Natural killer cell (primary cell): ENCODE measurements at regions not wholly inside any gene's neighbourhood (a gene's known extent, or its start where the extent isn't known, plus 50 kb on each side); places are given as distances from the start of the nearest gene placed in this dataset.

ENCODE experiments used
- ATAC-seq, 3 donors: fragments of 150-1000 bp in 2 of 3; fragments of 200-7000 bp in 1 of 3; cut with Tn5 transposase; 1 replicate in 1 of 3; 2 replicates in 2 of 3; pipeline ENCODE4 v1.10.0; 2021; ENCODE audit warnings: mild to moderate bottlenecking in 2 of 3, moderate library complexity in 2 of 3
- DNase-seq, 2 donors: peaks; one replicate each; pipeline versions ENCODE4 v3.0.0 to v3.0.0-alpha.2; 2013 to 2021; ENCODE audit warnings: mixed read lengths in 1 of 2
- H3K27ac ChIP-seq: one replicate; pipeline ENCODE4 v1.5.1; 2013; ENCODE audit warnings: mild to moderate bottlenecking, low read length
- H3K27me3 ChIP-seq: one replicate; pipeline ENCODE4 v1.6.1; 2013; ENCODE audit warnings: low read length; ENCODE audit not compliant: control insufficient read depth, insufficient read depth
- H3K36me3 ChIP-seq: one replicate; pipeline ENCODE4 v1.6.1; 2013; ENCODE audit warnings: low read length; ENCODE audit not compliant: control insufficient read depth, insufficient read depth
- H3K4me1 ChIP-seq: one replicate; pipeline ENCODE4 v1.6.1; 2013; ENCODE audit warnings: low read length; ENCODE audit not compliant: control insufficient read depth, insufficient read depth
- H3K4me3 ChIP-seq: one replicate; pipeline ENCODE4 v1.5.1; 2013; ENCODE audit warnings: low read length
- H3K9me3 ChIP-seq: one replicate; pipeline ENCODE4 v1.6.1; 2013; ENCODE audit warnings: low read length; ENCODE audit not compliant: control insufficient read depth, insufficient read depth
- H3K27ac Mint-ChIP-seq, 2 donors: one replicate each; pipeline ENCODE4 v1.8.0; 2022; ENCODE audit warnings: mild to moderate bottlenecking in 2 of 2, mixed read lengths in 2 of 2, moderate library complexity in 1 of 2
- H3K27me3 Mint-ChIP-seq, 2 donors: one replicate each; pipeline ENCODE4 v1.8.0; 2022; ENCODE audit warnings: low read depth in 2 of 2, mixed read lengths in 2 of 2
- H3K36me3 Mint-ChIP-seq: one replicate; pipeline ENCODE4 v1.8.0; 2022; ENCODE audit warnings: mixed read lengths
- H3K4me1 Mint-ChIP-seq, 2 donors: one replicate each; pipeline ENCODE4 v1.8.0; 2022; ENCODE audit warnings: mixed read lengths in 2 of 2
- H3K4me3 Mint-ChIP-seq: one replicate; pipeline ENCODE4 v1.8.0; 2022; ENCODE audit warnings: mild to moderate bottlenecking, moderate library complexity, mixed read lengths
- H3K9me3 Mint-ChIP-seq, 2 donors: one replicate each; pipeline ENCODE4 v1.8.0; 2022; ENCODE audit warnings: mixed read lengths in 2 of 2
- CTCF ChIP-seq: fragments of 200-600 bp; IDR thresholded peaks from one replicate; pipeline ENCODE4 v1.8.0; 2022; ENCODE audit warnings: antibody characterized with exemption
- WGBS: methylation state at CpG from one replicate; pipeline ENCODE4 v1.1.7; 2013; ENCODE audit warnings: missing lambda C conversion rate; ENCODE audit not compliant: insufficient coverage; 5-methylcytosine and 5-hydroxymethylcytosine counted together
- intact Hi-C: fragments of 100-400 bp; cut with micrococcal nuclease; formaldehyde crosslinking; loops from one replicate; pipeline ENCODE4 v1.14.2; 2022

- no peak overlapping the region for H3K4me3 ChIP-seq
- no peak for TF ChIP-seq CTCF
- H3K36me3 ChIP-seq, result no peaks in the 10 kb centered on the region
- H3K4me3 Mint-ChIP-seq, result no peak overlapping the region
- H3K27ac Mint-ChIP-seq, result no peak overlapping the region
- no peaks in the 10 kb centered on the region for H3K4me1 ChIP-seq
- H3K27me3 ChIP-seq, result peaks cover 2% of the 10 kb centered on the region
- H3K27ac ChIP-seq, result no peak overlapping the region
- DNase-seq (no peak), ATAC-seq (no peak)
- intact Hi-C loops, result no loop called here
- peaks cover 17 to 25% of the 10 kb centered on the region in 2 donors for H3K27me3 Mint-ChIP-seq
- H3K36me3 Mint-ChIP-seq, result no peaks in the 10 kb centered on the region
- peaks cover 5% of the 10 kb centered on the region for H3K9me3 ChIP-seq
- no peaks in the 10 kb centered on the region for H3K4me1 Mint-ChIP-seq
- WGBS, result 70% methylated on average over 9 of the region's 9 CpGs
- peaks cover 0 to 3% of the 10 kb centered on the region in 2 donors for H3K9me3 Mint-ChIP-seq
Measured at GRCh38 chr16:26992666-26993349, 73.9 kb upstream of the C16orf82 start.

GRCh38 chr16:26993511-26993910 is 73.2 kb upstream of the C16orf82 start:
- no peak overlapping the region for H3K4me3 Mint-ChIP-seq
- Histone ChIP-seq H3K4me3 (no peak overlapping the region), H3K36me3 (no peaks in the 10 kb centered on the region), H3K27ac (no peak overlapping the region), H3K4me1 (no peaks in the 10 kb centered on the region), H3K27me3 (peaks cover 2% of the 10 kb centered on the region), H3K9me3 (peaks cover 5% of the 10 kb centered on the region)
- no peak for TF ChIP-seq CTCF
- intact Hi-C loops, result no loop called here
- DNase-seq (no peak), ATAC-seq (no peak)
- H3K4me1 Mint-ChIP-seq, result no peaks in the 10 kb centered on the region
- 84% methylated on average over 10 of the region's 10 CpGs for WGBS
- peaks cover 0 to 3% of the 10 kb centered on the region in 2 donors for H3K9me3 Mint-ChIP-seq
- H3K27ac Mint-ChIP-seq, result no peak overlapping the region
- H3K27me3 Mint-ChIP-seq, result peaks cover 17 to 25% of the 10 kb centered on the region in 2 donors
- no peaks in the 10 kb centered on the region for H3K36me3 Mint-ChIP-seq

- no peak overlapping the region for H3K4me3 Mint-ChIP-seq
- Histone ChIP-seq H3K9me3 (peaks cover 5% of the 10 kb centered on the region), H3K27me3 (peaks cover 2% of the 10 kb centered on the region), H3K4me3 (no peak overlapping the region), H3K4me1 (no peaks in the 10 kb centered on the region), H3K36me3 (no peaks in the 10 kb centered on the region), H3K27ac (no peak overlapping the region)
- peaks cover 0 to 3% of the 10 kb centered on the region in 2 donors for H3K9me3 Mint-ChIP-seq
- WGBS, result 51% methylated on average over 5 of the region's 5 CpGs
- intact Hi-C loops, result no loop called here
- H3K27ac Mint-ChIP-seq, result no peak overlapping the region
- DNase-seq (no peak), ATAC-seq (no peak)
- H3K36me3 Mint-ChIP-seq, result no peaks in the 10 kb centered on the region
- peaks cover 17 to 25% of the 10 kb centered on the region in 2 donors for H3K27me3 Mint-ChIP-seq
- H3K4me1 Mint-ChIP-seq, result no peaks in the 10 kb centered on the region
- TF ChIP-seq CTCF, result no peak
Measured at GRCh38 chr16:26993963-26994362, 72.8 kb upstream of the C16orf82 start.

- intact Hi-C loops, result no loop called here
- H3K27me3 Mint-ChIP-seq, result peaks cover 17 to 25% of the 10 kb centered on the region in 2 donors
Measured at GRCh38 chr16:26995522-26995921, 71.2 kb upstream of the C16orf82 start.

More at GRCh38 chr16:26995522-26995921, 71.2 kb upstream of the C16orf82 start:
- Histone ChIP-seq H3K4me3 (no peak overlapping the region), H3K27me3 (peaks cover 2% of the 10 kb centered on the region), H3K4me1 (no peaks in the 10 kb centered on the region), H3K27ac (no peak overlapping the region), H3K9me3 (peaks cover 5% of the 10 kb centered on the region), H3K36me3 (no peaks in the 10 kb centered on the region)
- 81% methylated on average over 4 of the region's 4 CpGs for WGBS
- H3K4me1 Mint-ChIP-seq, result no peaks in the 10 kb centered on the region
- H3K4me3 Mint-ChIP-seq, result no peak overlapping the region
- DNase-seq (no peak), ATAC-seq (no peak)
- peaks cover 0 to 3% of the 10 kb centered on the region in 2 donors for H3K9me3 Mint-ChIP-seq
- no peak overlapping the region for H3K27ac Mint-ChIP-seq
- no peak for TF ChIP-seq CTCF
- no peaks in the 10 kb centered on the region for H3K36me3 Mint-ChIP-seq
